HG02588 (cell line): ENCODE measurements at regions not wholly inside any gene's neighbourhood (a gene's known extent, or its start where the extent isn't known, plus 50 kb on each side); places are given as distances from the start of the nearest gene placed in this dataset.
"Not testable (repeated sequence)": the region's sequence is repeated elsewhere in the genome, so short reads cannot be mapped to it uniquely, and the experiment has no call there.

Experiments used
- ATAC-seq: cut with Tn5 transposase; IDR thresholded peaks from one replicate; pipeline ENCODE4 v1.9.1; 2021; ENCODE audit warnings: mild to moderate bottlenecking, moderate library complexity; ENCODE audit not compliant: unreplicated experiment

DNA sequence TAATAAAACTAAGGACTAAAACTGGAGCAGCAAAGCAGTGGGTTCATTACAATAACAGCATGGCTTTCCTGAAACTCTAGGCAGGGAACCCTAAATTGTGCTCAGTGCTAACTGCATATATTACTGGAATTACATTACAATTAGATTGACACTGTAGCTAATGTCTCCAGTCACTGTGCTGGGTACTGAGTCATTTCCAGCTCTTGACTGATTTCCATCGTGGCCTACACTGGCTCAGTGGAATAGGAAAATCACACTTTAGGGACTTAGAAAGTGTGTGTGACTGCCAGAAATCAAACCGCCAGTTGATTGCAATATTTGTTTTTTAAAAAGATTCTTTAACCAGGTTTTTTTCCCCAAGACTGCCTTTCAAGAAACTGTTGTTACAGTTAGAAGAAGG, 1447.4 kb upstream of the GOT2 start:
- ATAC-seq, result no peak

DNA sequence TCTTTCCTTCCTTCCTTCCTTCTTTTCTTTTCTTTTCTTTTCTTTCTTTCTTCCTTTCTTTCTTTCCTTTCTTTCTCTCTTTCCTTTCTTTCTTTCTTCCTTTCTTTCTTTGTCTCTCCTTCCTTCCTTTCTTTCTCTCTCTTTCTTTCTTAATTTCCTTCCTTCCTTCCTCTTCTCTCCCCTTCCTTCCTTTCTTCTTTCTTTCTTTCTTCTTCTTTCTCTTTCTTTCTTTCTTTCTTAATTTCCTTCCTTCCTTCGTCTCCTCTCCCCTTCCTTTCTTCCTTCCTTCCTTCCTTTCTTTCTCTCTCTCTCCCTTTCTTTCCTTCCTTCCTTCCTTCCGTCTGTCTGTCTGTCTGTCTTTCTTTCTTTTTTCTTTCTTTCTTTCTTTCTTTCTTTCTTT, 1446.5 kb upstream of the GOT2 start:
- ATAC-seq, result no peak

DNA sequence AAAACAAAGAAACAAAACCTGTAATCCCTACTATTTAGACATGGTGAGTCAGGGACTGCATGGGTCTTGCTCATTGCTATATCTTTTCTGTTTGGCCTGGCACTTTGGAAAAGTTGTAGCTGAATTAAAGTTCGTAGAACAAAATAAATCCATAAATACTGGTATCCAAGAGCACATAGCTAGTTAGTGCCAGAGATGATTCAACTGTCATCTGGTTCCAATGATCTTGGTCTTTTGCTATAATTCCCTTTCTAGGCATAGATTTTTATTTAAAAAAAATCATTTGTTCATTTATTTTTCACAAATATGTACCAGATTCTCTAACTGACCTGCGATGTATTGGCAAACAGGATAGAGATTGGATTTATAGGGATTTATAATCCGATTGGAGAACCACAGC, 1436.1 kb upstream of the GOT2 start:
- no peak for ATAC-seq

DNA sequence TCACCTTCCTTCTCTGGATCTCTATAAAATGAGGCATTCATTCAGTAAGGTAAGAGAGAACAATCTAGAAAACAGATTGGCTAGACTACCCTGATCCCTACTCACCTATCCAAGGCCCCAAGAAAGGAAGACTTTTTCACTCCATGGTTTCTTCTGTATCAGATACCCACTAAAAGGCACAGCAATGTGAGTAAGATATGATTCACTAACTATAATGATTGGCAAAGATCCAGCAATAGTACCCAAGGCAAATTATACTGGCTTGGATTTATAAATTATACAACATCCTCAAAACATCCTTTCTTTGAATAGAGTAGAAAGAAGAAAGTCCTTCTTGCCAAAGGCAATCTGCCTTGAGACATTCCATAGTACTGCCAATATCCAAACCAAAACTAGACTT, 1432.0 kb upstream of the GOT2 start:
- no peak for ATAC-seq

DNA sequence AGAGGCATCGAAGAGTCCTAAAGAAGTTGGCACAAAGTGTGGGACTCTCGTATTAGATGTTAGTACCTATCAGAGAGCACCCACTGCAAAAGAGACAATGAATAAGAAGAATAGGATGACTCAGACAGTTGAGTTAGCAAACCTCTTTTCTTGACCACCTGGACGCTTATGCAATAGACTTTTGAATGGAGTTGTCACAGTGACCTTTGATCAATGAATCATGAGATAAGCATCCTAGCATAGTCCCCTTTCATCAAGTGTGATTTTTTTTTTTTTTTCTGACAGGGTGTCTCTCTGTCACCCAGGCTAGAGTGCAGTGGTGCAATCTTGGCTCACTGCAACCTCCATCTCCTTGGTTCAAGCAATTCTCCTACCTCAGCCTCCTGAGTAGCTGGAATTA, 1417.9 kb upstream of the GOT2 start:
- ATAC-seq, result no peak

DNA sequence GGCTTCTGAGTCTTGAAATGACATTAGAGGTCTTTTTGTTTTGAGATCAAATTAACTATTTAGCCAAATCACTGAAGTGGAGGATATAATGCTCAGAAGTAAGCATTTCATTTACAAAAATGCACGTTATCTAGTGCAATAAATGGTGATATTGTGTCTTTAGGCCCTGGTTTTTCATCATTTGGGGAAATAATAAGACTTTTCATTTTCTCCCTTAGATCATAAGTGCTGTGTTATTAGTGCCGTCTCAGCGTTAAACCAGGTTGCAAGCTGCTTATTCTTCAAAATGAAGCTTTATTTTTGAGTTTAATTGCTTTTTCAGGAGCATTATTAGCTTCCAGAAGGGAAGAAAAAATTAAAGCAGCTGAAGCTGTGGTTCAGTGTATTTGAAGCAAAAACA, 1416.8 kb upstream of the GOT2 start:
- ATAC-seq, result no peak

DNA sequence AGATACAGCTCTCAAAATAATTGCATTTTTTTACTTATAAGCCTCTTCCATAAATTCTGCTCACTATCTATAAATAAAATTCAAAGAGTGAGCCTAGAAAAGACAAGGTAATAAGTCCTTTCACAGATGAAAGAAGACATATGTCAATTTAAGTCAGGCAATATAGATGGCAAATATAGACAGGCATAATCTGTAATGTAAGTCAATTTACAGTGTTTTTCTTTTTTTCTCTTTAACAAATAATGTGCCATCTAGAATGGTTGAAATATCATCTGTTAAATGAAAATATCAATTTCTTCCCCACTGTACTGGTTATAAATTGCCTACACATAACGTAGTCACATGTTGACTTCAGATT, 1409.2 kb upstream of the GOT2 start:
- no peak for ATAC-seq

DNA sequence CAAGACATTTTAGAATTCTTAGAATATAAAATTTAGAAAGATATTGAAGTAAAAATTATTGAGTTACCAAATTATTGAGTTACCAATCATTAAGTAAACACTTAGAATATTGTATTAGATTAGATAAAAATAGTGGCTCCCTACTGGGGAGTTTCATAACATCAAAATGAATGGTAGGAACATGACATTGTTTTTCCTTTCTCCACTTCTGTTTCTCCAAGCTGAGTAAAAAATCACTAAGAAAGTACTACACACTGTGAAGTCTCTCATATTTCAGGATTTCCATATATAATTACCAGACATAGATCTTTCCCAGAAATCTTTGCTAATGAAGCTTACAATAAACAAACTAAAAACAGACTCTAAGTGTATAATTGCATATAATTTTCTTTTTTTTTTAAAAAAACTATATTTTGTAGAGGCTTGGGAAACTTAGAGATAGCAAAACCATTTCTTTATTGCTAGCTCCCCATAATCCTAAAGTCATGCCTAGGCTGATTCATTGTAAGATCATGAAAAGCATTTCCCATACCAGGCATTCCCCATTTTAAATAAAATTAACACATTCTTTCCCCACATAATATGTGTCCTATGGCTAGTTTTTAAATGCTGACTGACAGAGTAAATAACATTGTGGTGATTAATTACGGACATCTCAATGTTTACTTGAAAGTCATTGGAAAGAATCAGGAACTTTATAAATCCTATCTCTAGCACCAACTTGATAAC, 1408.7 kb upstream of the GOT2 start:
- no peak for ATAC-seq

DNA sequence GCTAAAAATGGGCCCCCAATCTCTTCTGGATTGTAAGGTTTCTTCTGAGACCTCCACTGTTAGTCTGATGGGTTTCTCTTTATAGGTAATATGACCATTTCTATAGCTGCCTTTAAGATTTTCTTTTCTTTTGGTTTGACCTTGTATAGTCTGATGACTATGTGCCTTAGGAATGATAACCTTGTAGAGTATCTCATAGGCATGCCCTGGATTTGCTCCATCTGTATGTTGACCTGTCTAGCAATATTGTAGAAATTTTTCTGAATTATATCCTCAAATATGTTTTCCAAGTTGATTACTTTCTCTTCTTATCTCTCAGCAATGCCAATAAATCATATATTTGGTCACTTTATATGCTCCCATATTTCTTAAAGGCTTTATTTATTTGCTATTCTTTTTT, 1403.8 kb upstream of the GOT2 start:
- no peak for ATAC-seq

DNA sequence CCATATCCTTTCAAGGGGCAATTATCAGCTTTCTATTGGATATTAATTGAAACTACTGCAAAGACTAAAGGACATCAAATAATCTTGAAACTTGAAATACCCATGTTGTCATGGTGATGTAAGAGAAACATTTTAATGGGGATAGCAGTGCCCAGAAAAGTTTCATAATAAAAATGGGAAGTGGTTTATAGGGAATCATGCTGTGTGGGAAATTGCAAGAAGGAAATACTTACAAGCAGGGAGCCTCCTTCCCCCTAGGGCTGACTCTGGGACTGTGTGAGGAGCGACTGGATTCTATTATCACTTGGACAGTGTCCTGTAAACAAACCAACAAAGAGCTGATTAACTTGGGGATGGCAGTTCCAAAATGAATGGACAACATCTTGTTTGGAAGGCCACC, 1393.1 kb upstream of the GOT2 start:
- ATAC-seq, result no peak

DNA sequence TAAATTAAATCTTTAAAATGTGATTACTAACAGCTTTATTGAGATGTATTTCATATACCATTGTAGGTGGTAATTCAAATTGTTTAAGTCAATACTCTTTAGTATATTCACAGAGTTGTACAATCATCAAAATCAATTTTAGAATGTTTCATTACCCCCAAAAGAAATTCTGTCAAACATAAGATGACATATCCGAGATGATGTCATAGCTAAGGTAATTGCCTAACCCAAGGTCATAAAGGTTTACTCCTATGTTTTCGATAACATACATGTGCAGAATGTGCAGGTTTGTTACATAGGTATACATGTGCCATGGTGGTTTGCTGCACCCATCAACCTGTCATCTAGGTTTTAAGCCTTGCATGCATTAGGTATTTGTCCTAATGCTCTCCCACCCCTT, 1392.0 kb upstream of the GOT2 start:
- ATAC-seq, result not testable (repeated sequence)

DNA sequence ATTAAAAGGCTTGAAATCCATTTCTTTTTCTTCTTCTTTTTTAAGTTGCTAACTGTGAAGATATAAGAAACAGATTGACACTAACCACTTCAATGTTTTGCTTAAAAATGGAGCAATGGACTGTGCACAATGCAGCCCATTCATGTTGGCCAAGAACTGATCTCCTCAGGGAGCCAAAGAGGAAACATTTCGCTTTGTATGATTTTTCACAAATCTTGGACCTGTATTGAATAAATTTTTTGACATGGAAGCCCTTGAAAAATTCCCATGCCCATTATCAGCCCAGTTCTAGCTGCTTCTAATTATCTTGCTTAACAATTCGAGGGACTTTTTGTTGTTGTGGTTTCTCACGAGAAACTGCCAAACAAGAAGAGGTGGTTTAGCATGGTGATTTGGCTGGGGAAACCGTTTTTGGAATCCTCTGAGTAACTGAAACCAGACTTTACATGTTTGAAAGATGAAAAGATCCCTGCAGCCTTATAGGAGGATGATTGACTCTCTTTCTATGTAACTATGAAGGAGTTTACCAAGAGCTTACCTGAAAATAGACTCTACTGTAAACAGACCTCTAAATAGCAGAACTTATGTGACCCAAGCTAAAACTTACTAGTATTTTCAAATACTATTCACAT, 1389.4 kb upstream of the GOT2 start:
- ATAC-seq, result no peak

DNA sequence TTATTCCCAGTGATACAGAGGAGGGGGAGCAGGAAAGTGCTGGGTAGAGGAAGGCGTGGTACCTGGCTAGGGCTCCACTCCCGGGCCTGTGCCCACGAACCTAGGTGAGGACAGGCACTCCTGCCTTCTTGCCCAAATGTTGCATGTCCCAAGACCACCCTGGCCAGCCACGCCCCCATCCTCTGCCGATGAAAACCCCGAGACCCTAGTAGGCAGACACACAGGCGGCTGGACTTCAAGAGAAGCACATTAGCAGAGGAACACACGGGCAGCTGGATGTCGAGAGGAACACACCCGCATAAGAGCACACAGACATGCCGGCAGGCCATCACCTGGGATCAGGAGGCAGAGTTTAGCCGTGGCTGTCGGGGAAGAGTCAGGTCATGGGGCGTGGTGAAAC, 1386.5 kb upstream of the GOT2 start:
- no peak for ATAC-seq

DNA sequence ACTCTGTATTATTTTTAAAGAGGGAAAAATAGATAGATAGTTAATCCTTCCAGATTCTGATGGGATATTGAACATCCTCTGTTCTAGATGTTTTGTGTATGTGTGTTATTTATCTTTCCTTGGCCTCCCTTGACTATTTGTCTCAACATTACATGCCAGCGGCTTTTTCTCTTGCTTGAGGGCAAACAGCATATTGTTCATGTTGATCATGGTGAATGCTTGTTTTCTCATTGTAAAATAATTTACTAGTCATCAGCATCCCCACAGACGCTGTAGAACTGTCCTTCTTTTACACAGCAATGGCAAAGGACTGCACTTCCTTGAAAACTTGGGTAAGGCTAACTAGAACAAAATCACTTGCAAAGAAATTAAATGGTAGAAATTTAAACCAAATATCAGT, 1376.4 kb upstream of the GOT2 start:
- no peak for ATAC-seq

DNA sequence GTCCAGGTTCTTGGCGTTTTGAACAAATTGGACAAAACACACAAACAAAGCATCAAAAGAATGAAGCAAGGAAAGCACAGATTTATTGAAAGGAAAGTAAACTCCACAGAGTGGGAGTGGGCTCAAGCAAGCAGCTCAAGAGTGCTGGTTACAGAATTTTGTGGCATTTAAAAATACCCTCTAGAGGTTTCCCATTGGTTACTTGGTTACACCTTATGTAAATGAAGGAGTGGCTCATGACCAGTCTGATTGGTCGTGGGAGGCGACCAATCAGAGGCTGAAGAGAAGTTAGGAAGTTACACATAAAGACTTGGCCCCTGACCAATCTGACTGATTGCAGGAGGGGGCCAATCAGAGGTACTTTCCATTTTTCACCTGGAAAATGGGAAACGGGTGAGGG, 1373.8 kb upstream of the GOT2 start:
- ATAC-seq, result no peak

DNA sequence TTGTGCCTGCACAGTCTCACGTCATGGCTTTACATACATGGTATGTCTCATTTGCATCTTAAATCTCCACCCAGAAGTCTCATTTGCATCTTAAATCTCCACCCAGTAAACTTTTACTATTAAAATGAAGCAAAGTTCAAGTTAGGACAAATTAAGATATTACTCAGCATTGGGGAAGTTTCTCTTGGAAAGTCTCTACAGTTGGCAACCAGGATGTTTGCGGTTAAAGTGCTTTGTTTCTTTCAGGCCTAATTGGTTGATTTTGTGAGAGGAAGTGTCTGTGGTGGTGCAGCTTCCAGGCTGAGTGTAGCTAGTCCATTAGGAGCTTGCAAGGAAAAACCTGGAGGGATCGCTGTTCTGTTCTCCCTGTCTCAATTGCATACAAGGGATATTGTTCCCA, 1373.3 kb upstream of the GOT2 start:
- no peak for ATAC-seq

DNA sequence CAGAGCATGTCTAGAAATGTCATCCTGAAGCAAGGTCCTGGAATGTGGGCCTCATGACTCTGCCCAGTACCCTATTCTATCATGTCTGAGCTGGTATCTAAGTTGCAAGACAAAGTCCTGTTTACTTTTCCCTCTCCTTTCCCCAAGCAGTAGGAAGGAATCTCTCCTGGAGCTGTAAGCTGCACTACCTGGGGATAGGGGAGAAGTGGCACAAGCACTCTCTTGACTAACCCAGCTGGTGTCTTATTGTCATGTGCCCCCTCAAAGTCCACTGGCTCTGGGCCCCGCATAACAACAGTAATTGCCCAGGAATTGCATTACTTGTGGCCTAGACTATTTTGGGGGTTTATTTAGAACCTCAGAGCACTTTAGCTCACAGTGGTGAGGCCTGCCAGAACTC, 1366.3 kb upstream of the GOT2 start:
- no peak for ATAC-seq

DNA sequence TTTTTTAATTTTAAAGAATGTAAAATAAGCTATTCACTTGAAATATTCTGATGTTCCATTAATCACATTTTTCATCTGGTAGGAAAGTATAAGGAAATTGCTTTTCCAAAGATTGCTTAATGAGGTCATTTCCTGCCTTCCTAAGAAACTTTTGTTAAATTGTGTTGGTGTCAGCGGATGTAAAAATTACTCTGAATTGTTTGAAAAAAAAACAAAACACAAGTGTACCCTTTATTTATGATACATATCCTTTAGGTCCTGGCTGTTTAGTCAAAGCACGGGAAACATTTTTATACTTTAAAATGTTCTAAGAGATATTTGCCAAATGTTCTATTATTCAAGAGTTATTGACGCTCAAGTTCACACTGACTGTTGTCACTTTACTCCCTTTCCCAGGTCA, 1357.4 kb upstream of the GOT2 start:
- ATAC-seq, result no peak

DNA sequence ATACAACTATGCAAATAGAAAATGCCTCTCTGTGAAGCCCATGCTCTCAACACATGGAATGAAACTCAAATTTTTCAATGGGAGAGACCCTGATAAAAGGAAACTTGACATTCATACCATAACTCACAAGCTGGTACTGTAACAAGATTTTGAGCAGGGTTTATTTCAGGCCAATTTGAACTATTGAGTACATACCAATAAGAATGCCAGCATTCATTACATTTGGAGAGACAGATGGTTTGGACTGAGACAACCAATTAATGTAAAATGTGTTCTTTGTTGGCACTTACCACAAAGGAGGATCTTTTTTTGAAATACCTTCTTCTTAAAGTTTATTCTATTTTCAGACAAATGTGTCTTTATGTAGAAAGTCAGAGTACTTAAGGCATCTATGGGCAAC, 1357.0 kb upstream of the GOT2 start:
- ATAC-seq, result no peak

DNA sequence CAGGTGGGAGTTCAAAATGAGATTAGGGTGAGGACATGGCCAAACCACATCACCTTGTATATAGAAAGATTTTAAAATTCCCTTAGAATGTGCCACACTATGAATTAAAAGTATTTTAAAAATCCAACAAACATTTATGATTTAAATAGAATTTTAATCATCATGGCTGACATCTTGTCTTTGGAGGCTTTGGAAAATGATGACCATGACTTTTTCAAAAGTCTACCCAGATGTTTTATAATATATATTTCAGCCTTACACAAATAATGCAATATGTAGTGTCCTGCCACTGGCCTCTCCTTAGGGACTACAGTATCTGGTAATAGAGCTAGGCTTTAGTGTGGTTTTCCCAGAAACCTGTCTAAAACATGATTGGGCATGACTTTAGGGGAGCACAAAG, 1353.4 kb upstream of the GOT2 start:
- no peak for ATAC-seq

DNA sequence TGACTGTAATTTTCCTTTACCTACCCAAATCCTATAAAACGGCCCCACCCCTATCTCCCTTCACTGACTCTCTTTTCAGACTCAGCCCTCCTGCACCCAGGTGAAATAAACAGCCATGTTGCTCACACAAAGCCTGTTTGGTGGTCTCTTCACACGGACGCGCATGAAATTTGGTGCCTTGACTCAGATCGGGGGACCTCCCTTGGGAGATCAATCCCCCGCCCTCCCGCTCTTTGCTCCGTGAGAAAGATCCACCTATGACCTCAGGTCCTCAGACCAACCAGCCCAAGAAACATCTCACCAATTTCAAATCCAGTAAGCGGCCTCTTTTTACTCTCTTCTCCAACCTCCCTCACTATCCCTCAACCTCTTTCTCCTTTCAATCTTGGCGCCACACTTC, 1344.7 kb upstream of the GOT2 start:
- ATAC-seq, result not testable (repeated sequence)

DNA sequence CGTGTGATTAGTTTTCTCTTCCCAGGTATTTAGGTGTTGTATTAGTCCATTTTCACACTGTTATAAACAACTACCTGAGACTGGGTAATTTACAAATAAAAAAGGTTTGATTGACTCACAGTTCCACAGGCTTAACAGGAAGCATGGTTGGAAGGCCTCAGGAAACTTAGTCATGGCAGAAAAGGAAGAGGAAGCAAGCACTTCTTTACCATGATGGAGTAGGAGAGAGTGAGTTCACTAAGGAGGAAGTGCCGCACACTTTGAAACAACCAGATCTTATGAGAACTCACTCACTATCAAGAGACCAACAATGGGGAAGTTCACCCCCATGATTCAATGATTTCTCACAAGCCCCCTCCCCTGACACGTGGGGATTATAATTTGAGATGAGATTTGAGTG, 1343.7 kb upstream of the GOT2 start:
- ATAC-seq, result no peak

DNA sequence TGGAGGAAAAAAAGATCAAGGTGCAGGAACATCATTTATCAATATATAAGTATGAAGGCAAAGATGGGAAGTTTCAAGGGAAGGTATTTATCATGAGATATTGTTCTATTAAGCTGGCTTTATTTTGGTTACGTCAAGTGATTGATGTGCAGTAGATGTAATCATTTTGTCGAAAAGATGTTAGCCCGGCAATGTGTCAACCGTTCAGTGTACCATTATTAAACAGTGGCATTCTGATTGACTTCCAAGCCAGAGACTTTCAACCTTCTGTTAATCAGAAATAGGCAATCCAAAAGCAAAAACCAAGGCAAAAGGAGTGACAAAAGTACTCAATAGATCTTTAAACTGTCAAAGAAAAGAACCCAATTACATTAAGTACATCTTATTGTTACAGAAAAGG, 1340.3 kb upstream of the GOT2 start:
- ATAC-seq, result no peak
